ENCODE measurements at regions not wholly inside any gene's neighbourhood (a gene's known extent, or its start where the extent isn't known, plus 50 kb on each side); places are given as distances from the start of the nearest gene placed in this dataset.

- DNase-seq (ENCODE audit: low spot score), result no peak
Observed at GRCh38 chr6:122069932-122070331, 329.5 kb upstream of the HSF2 start.

- no peak for DNase-seq (ENCODE audit: low spot score)
Observed at GRCh38 chr6:122072014-122072647, 327.3 kb upstream of the HSF2 start.

GRCh38 chr6:122075084-122075838 is 324.2 kb upstream of the HSF2 start:
- DNase-seq (ENCODE audit: low spot score), result no peak

GRCh38 chr6:122075917-122076316 is 323.5 kb upstream of the HSF2 start:
- no peak for DNase-seq (ENCODE audit: low spot score)

- DNase-seq (ENCODE audit: low spot score), result no peak
Observed at GRCh38 chr6:122077603-122078002, 321.8 kb upstream of the HSF2 start.

GRCh38 chr6:122078481-122078880 is 321.0 kb upstream of the HSF2 start:
- no peak for DNase-seq (ENCODE audit: low spot score)

- DNase-seq (ENCODE audit: low spot score), result no peak
Observed at GRCh38 chr6:122079916-122080315, 319.5 kb upstream of the HSF2 start.

GRCh38 chr6:122081921-122082320 is 317.5 kb upstream of the HSF2 start:
- no peak for DNase-seq (ENCODE audit: low spot score)

- no peak for DNase-seq (ENCODE audit: low spot score)
Observed at GRCh38 chr6:122082370-122082769, 317.1 kb upstream of the HSF2 start.

- DNase-seq (ENCODE audit: low spot score), result no peak
Observed at GRCh38 chr6:122092366-122092765, 307.1 kb upstream of the HSF2 start.

- no peak for DNase-seq (ENCODE audit: low spot score)
Observed at GRCh38 chr6:122098201-122098678, 301.2 kb upstream of the HSF2 start.

- no peak for DNase-seq (ENCODE audit: low spot score)
Observed at GRCh38 chr6:122102026-122102425, 297.4 kb upstream of the HSF2 start.

GRCh38 chr6:122107256-122107852 is 292.1 kb upstream of the HSF2 start:
- no peak for DNase-seq (ENCODE audit: low spot score)

- DNase-seq (ENCODE audit: low spot score), result no peak
Observed at GRCh38 chr6:122109075-122109474, 290.4 kb upstream of the HSF2 start.

- DNase-seq (ENCODE audit: low spot score), result no peak
Observed at GRCh38 chr6:122114717-122115116, 284.7 kb upstream of the HSF2 start.

GRCh38 chr6:122116119-122116834 is 283.2 kb upstream of the HSF2 start:
- no peak for DNase-seq (ENCODE audit: low spot score)

GRCh38 chr6:122116835-122117627 is 282.4 kb upstream of the HSF2 start:
- DNase-seq (ENCODE audit: low spot score), result no peak

- no peak for DNase-seq (ENCODE audit: low spot score)
Observed at GRCh38 chr6:122118945-122119506, 280.4 kb upstream of the HSF2 start.

GRCh38 chr6:122122202-122122601 is 277.2 kb upstream of the HSF2 start:
- DNase-seq (ENCODE audit: low spot score), result no peak

GRCh38 chr6:122122686-122123085 is 276.8 kb upstream of the HSF2 start:
- no peak for DNase-seq (ENCODE audit: low spot score)

GRCh38 chr6:122124908-122125307 is 274.5 kb upstream of the HSF2 start:
- no peak for DNase-seq (ENCODE audit: low spot score)
